Endothelial cell of umbilical vein (primary cell): ENCODE measurements at regions not wholly inside any gene's neighbourhood (a gene's known extent, or its start where the extent isn't known, plus 50 kb on each side); places are given as distances from the start of the nearest gene placed in this dataset.

Source experiments
- BruUV-seq: library from RNA; stranded (reverse); fragments of 400-500 nt; replicated peaks from 2 replicates; lab custom pipeline; 2021; lab: Mats Ljungman, UMichigan
- CTCF ChIA-PET: fragments of 300-600, 350-600 bp; sonication (Branson Sonifier 250); formaldehyde crosslinking; loops from one replicate; lab custom pipeline; 2021; ENCODE audit warnings: antibody characterized with exemption, inconsistent platforms; lab: Charles Lee
- POLR2A ChIA-PET: fragments of 300-600, 350-600 bp; sonication (Branson Sonifier 250); formaldehyde crosslinking; loops from one replicate; lab custom pipeline; 2021; ENCODE audit warnings: antibody characterized with exemption, inconsistent platforms; lab: Charles Lee
- DNase-seq: peaks from one replicate; pipeline ENCODE4 v3.0.0-alpha.2; 2011; ENCODE audit warnings: low read depth, low spot score
- FAIRE-seq: peaks from 2 replicates; lab custom pipeline; 2011; peaks lifted over from hg19 to GRCh38; lab: Jason Lieb, UNC
- H2AFZ ChIP-seq: 2 replicates; pipeline ENCODE4 v1.6.0; 2012; ENCODE audit warnings: low read depth, low read length, control low read depth, inconsistent platforms
- H3K27ac ChIP-seq: 2 replicates; pipeline ENCODE4 v1.5.1; 2011; ENCODE audit warnings: low read depth, mild to moderate bottlenecking, control low read depth, low read length, moderate library complexity; ENCODE audit not compliant: insufficient read depth
- H3K27me3 ChIP-seq, 2 experiments: 2 replicates each; pipeline versions ENCODE4 v1.6.0 to v1.6.1; 2011; ENCODE audit warnings: low read length in 2 of 2, mixed read lengths in 1 of 2; ENCODE audit not compliant: control insufficient read depth in 2 of 2, insufficient read depth in 2 of 2
- H3K36me3 ChIP-seq, 2 experiments: 2 replicates in 1 of 2; 3 replicates in 1 of 2; pipeline ENCODE4 v1.5.1; 2011; ENCODE audit warnings: low read length in 2 of 2, mild to moderate bottlenecking in 1 of 2, moderate library complexity in 1 of 2; ENCODE audit not compliant: control insufficient read depth in 2 of 2, insufficient read depth in 2 of 2; ENCODE audit errors: extremely low read depth in 1 of 2
- H3K4me1 ChIP-seq: 3 replicates; pipeline ENCODE4 v1.5.1; 2011; ENCODE audit warnings: mild to moderate bottlenecking, low read length; ENCODE audit not compliant: control insufficient read depth, insufficient read depth; ENCODE audit errors: extremely low read depth
- H3K4me2 ChIP-seq: 2 replicates; pipeline ENCODE4 v1.6.1; 2011; ENCODE audit warnings: low read length, control low read depth, mixed read lengths; ENCODE audit not compliant: insufficient read depth
- H3K4me3 ChIP-seq, 3 experiments: fragments of 200-600 bp in 1 of 3; sonication (generic), shearing (Covaris generic) in 1 of 3; replicated peaks in 1 of 3; 2 replicates each; pipeline ENCODE4 v1.5.1; 2011 to 2016; ENCODE audit warnings: control low read depth in 3 of 3, low read length in 3 of 3, mild to moderate bottlenecking in 2 of 3, inconsistent platforms in 1 of 3, low read depth in 1 of 3, moderate library complexity in 1 of 3; ENCODE audit not compliant: insufficient read depth in 1 of 3
- H3K79me2 ChIP-seq: 2 replicates; pipeline ENCODE4 v1.6.0; 2012; ENCODE audit warnings: low read length, inconsistent platforms; ENCODE audit not compliant: control insufficient read depth, insufficient read depth
- H3K9ac ChIP-seq: replicated peaks from 2 replicates; pipeline ENCODE3; 2011; ENCODE audit warnings: low read length, control low read depth; ENCODE audit not compliant: insufficient read depth; ENCODE audit errors: extremely low read depth
- H3K9me1 ChIP-seq: replicated peaks from 3 replicates; pipeline ENCODE4 v1.6.0; 2011; ENCODE audit warnings: mild to moderate bottlenecking, low read length; ENCODE audit not compliant: control insufficient read depth, insufficient read depth; ENCODE audit errors: extremely low read depth
- H3K9me3 ChIP-seq: replicated peaks from 2 replicates; pipeline ENCODE4 v1.5.1; 2012; ENCODE audit warnings: low read length, inconsistent platforms; ENCODE audit not compliant: control insufficient read depth, insufficient read depth
- H4K20me1 ChIP-seq: replicated peaks from 2 replicates; pipeline ENCODE3; 2011; ENCODE audit warnings: mild to moderate bottlenecking, low read length; ENCODE audit not compliant: control insufficient read depth, insufficient read depth; ENCODE audit errors: extremely low read depth
- CTCF ChIP-seq, 2 donors: IDR thresholded peaks; 1 replicate in 1 of 2; 2 replicates in 1 of 2; pipeline ENCODE4 v1.5.1; 2011; ENCODE audit warnings: low read length in 2 of 2, mild to moderate bottlenecking in 2 of 2, moderate library complexity in 2 of 2, control low read depth in 1 of 2, inconsistent platforms in 1 of 2, low read depth in 1 of 2; ENCODE audit not compliant: insufficient read depth in 1 of 2; ENCODE audit errors: extremely low read depth in 1 of 2
- EZH2 ChIP-seq: IDR thresholded peaks from 2 replicates; pipeline ENCODE4 v1.6.1; 2012; ENCODE audit warnings: borderline replicate concordance, low read depth, mild to moderate bottlenecking, moderate library complexity, low read length, inconsistent platforms; ENCODE audit not compliant: severe bottlenecking
- FOS ChIP-seq: IDR thresholded peaks from 2 replicates; pipeline ENCODE4 v1.6.1; 2011; ENCODE audit warnings: mild to moderate bottlenecking, low read length, moderate library complexity, borderline replicate concordance; ENCODE audit not compliant: insufficient read depth
- GATA2 ChIP-seq: IDR thresholded peaks from 2 replicates; pipeline ENCODE4 v1.7.0; 2011; ENCODE audit warnings: low read depth, mild to moderate bottlenecking, moderate library complexity, mixed read lengths, low read length; ENCODE audit not compliant: insufficient read length, insufficient read depth
- JUN ChIP-seq: IDR thresholded peaks from 2 replicates; pipeline ENCODE4 v1.6.1; 2011; ENCODE audit warnings: borderline replicate concordance, low read depth; ENCODE audit not compliant: insufficient read length, insufficient read depth
- MAX ChIP-seq: IDR thresholded peaks from 2 replicates; pipeline ENCODE4 v1.6.1; 2011; ENCODE audit not compliant: insufficient read depth, insufficient read length
- MYC ChIP-seq: IDR thresholded peaks from one replicate; pipeline ENCODE4 v1.6.1; 2011; ENCODE audit warnings: mild to moderate bottlenecking, low read depth, low read length
- POLR2A ChIP-seq: IDR thresholded peaks from 2 replicates; pipeline ENCODE4 v1.6.1; 2012; ENCODE audit warnings: low read depth, mild to moderate bottlenecking, control low read depth, low read length
- POLR2AphosphoS5 ChIP-seq: IDR thresholded peaks from 2 replicates; pipeline ENCODE4 v1.6.1; 2012; ENCODE audit warnings: low read depth, mild to moderate bottlenecking, control low read depth, low read length, moderate library complexity; ENCODE audit not compliant: insufficient read depth
- dilution Hi-C: fragments of 300-500 bp; cut with MboI; formaldehyde crosslinking; loops from one replicate; pipeline ENCODE4 v1.15.0; 2019; ENCODE audit warnings: low sequenced_read_pairs; ENCODE audit not compliant: extremely low pct_ligation_motif_present
- intact Hi-C: fragments of 100-400 bp; cut with micrococcal nuclease; formaldehyde crosslinking; loops from one replicate; pipeline ENCODE4 v1.10.0; 2022

DNA sequence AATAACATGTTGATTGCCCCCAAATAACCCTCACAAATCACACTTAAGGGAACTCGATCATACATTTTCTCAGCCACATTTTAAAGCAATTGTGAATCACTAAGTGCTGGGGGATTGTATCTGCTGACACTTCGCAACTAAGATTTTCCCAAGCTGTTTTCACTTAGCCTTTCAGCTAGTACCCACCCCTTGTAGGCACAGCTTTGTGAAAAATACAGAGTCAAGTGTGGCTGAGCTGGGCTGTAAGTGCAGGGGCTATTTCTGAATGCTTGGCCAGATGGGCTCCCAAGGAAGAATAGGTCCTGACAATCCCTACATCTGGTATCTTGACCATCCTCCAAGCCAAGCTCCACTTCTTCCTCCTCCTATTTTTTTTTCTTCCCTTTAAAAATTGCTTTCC, 289.2 kb upstream of the NMUR2 start:
- H3K9me3 ChIP-seq, result no peaks in the 10 kb centered on the region
- CTCF ChIA-PET, result no interaction called here
- H3K4me2 ChIP-seq, result no peak overlapping the region
- no peak overlapping the region for H3K9ac ChIP-seq
- no peak for DNase-seq
- FAIRE-seq, result no peak
- H3K9me1 ChIP-seq, result no peaks in the 10 kb centered on the region
- intact Hi-C loops, result no loop called here
- H3K4me1 ChIP-seq, result no peaks in the 10 kb centered on the region
- no peaks in the 10 kb centered on the region for H3K27me3 ChIP-seq
- H3K27ac ChIP-seq, result no peak overlapping the region
- no peak overlapping the region for H2AFZ ChIP-seq
- POLR2A ChIA-PET, result no interaction called here
- H3K4me3 ChIP-seq, result no peak overlapping the region
- H4K20me1 ChIP-seq, result no peaks in the 10 kb centered on the region
- no peaks in the 10 kb centered on the region for H3K79me2 ChIP-seq
- dilution Hi-C loops, result no loop called here
- BruUV-seq, result no TSS peak
- TF ChIP-seq POLR2A, result no peak
- TF ChIP-seq MAX, result no peak
- no peak for TF ChIP-seq GATA2
- TF ChIP-seq FOS, result no peak
- TF ChIP-seq JUN, result no peak
- no peak for TF ChIP-seq POLR2AphosphoS5
- TF ChIP-seq CTCF (IDR thresholded peaks at IDR 0.05; ENCODE audit: extremely low read depth in 1 of 2, insufficient read depth in 1 of 2, low read depth in 1 of 2, low read length in 2 of 2), result no peak
- no peak for TF ChIP-seq MYC
- no peak for TF ChIP-seq EZH2
- no peaks in the 10 kb centered on the region for H3K36me3 ChIP-seq
